GM12864 (cell line): ENCODE measurements at regions not wholly inside any gene's neighbourhood (a gene's known extent, or its start where the extent isn't known, plus 50 kb on each side); places are given as distances from the start of the nearest gene placed in this dataset.

ENCODE experiments used
- DNase-seq: peaks from one replicate; pipeline ENCODE4 v3.0.0-alpha.2; 2011; ENCODE audit warnings: low read depth
- H3K4me3 ChIP-seq: 2 replicates; pipeline ENCODE4 v1.5.1; 2011; ENCODE audit warnings: mild to moderate bottlenecking, low read depth, low read length, control low read depth
- CTCF ChIP-seq: IDR thresholded peaks from 2 replicates; pipeline ENCODE4 v1.5.1; 2011; ENCODE audit warnings: low read depth, mild to moderate bottlenecking, moderate library complexity, low read length, control low read depth, inconsistent platforms; ENCODE audit errors: missing control alignments

- TF ChIP-seq CTCF = no peak
- no peak for DNase-seq
- no peak overlapping the region for H3K4me3 ChIP-seq
Measured at GRCh38 chr2:67135208-67135607, 261.9 kb upstream of the ETAA1 start.

GRCh38 chr2:67137699-67138098, 259.4 kb upstream of the ETAA1 start:
- H3K4me3 ChIP-seq = no peak overlapping the region
- no peak for DNase-seq
- no peak for TF ChIP-seq CTCF

- H3K4me3 ChIP-seq = no peak overlapping the region
- TF ChIP-seq CTCF = no peak
- DNase-seq = no peak
Measured at GRCh38 chr2:67142071-67142470, 255.1 kb upstream of the ETAA1 start.

GRCh38 chr2:67142741-67143140, 254.4 kb upstream of the ETAA1 start:
- DNase-seq = no peak
- no peak for TF ChIP-seq CTCF
- no peak overlapping the region for H3K4me3 ChIP-seq

GRCh38 chr2:67145851-67146250, 251.3 kb upstream of the ETAA1 start:
- no peak for DNase-seq
- no peak for TF ChIP-seq CTCF
- H3K4me3 ChIP-seq = no peak overlapping the region

- no peak for TF ChIP-seq CTCF
- no peak overlapping the region for H3K4me3 ChIP-seq
- DNase-seq = no peak
Measured at GRCh38 chr2:67156796-67157195, 240.3 kb upstream of the ETAA1 start.

GRCh38 chr2:67158718-67159117, 238.4 kb upstream of the ETAA1 start:
- no peak overlapping the region for H3K4me3 ChIP-seq
- TF ChIP-seq CTCF = no peak
- DNase-seq = no peak
